ENCODE measurements at regions not wholly inside any gene's neighbourhood (a gene's known extent, or its start where the extent isn't known, plus 50 kb on each side); places are given as distances from the start of the nearest gene placed in this dataset.
"Not testable (repeated sequence)": the region's sequence is repeated elsewhere in the genome, so short reads cannot be mapped to it uniquely, and the experiment has no call there.

DNA sequence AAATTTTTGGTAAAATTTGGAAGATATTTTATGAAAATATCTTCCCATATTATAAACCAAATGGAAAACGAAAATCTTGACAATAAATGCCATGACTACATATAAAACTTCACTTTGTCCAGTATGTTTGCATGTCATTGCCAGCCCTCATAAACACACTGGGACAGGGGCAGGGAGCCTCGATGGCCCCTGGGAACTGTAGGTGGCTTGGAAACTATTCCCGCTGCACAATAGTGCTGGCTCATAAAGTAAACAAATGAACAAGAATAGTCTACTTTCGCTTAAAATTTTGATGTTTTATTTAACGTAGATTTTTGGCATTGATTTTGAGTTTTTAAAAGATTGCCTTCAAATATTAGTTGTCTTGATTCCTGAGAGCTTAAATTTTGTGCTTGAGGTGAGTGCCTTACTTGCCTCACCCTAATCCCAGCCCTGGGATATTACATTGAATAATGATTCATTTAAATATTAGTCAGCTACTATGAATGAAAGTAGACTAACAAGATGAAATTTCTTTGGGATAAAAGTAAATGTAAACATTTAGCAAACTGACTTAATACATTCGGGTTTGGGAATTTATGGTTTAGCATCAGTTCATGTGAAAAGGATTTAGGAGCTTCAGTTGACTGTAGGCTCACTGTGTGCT, 74.0 kb upstream of the PKP2 start (continued):
- TF ChIP-seq ESRRA (IDR thresholded peaks at IDR 0.05; ENCODE audit: borderline replicate concordance, low read length): no peak

DNA sequence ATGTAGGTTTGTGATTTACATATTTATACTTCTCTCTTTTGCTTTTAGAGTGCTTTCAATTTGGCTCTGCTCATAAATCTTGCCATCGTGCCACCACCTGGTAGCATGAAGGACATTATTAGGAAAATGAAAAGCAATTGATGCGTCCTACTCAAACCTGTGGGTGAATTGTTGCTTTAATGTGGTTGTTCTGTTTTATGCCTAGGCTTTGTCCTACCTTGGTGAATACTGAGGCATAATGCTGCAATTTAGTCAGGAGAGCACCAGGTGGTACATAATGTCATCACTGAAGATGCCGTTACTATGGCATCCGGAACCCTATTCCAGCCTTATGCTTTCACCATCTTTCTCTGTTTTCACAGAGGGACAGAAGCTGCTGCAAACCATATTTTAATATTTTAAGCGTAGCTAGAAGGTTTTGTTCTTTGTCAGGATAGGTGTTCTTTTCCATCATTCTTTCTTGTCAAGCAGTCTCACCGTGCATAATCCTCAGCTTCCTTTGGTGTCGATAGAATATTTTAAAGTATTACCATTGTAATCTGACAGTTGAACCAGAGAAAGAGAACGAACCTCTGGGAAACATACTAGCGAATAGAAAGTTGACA, 68.5 kb upstream of the PKP2 start:
- POLR2A ChIA-PET: no interaction called here
- TF ChIP-seq EHMT2 (IDR thresholded peaks at IDR 0.05; ENCODE audit: low read depth) (no peak), CBX2 (IDR thresholded peaks at IDR 0.05; ENCODE audit: borderline replicate concordance, low read depth) (no peak)
- TF ChIP-seq, protein P1, sequence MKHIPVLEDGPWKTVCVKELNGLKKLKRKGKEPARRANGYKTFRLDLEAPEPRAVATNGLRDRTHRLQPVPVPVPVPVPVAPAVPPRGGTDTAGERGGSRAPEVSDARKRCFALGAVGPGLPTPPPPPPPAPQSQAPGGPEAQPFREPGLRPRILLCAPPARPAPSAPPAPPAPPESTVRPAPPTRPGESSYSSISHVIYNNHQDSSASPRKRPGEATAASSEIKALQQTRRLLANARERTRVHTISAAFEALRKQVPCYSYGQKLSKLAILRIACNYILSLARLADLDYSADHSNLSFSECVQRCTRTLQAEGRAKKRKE (CRISPR knock-in tag; IDR thresholded peaks at IDR 0.05; ENCODE audit: low read depth): no peak
- CTCF ChIA-PET: no interaction called here
- H3K27ac ChIP-seq: no peak overlapping the region
- no peak overlapping the region for H3K4me3 ChIP-seq
- no peak overlapping the region for H3K4me2 ChIP-seq
- DNase-seq (ENCODE audit: low read depth in 1 of 2, low spot score in 1 of 2) (no peak), ATAC-seq (no peak), FAIRE-seq (no peak)
- WGBS (ENCODE audit: missing lambda C conversion rate): 43% methylated on average over 9 of the region's 9 CpGs
- H3K4me1 ChIP-seq: no peaks in the 10 kb centered on the region
- H3K9me3 ChIP-seq: no peaks in the 10 kb centered on the region

DNA sequence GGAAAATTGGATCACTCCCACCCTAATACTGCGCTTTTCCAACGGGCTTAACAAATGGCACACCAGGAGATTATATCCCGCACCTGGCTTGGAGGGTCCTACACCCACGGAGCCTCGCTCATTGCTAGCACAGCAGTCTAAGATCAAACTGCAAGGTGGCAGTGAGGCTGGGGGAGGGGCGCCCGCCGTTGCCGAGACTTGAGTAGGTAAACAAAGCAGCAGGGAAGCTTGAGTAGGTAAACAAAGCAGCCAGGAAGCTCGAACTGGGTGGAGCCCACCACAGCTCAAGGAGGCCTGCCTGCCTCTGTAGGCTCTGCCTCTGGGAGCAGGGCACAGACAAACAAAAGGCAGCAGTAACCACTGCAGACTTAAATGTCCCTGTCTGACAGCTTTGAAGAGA, 59.8 kb upstream of the PKP2 start:
- CTCF ChIA-PET, H3K4me1 ChIP-seq, FAIRE-seq, H3K4me3 ChIP-seq, H3K9me3 ChIP-seq, POLR2A ChIA-PET: not testable (repeated sequence)
- peak overlapping the region in 1 of 2 experiments; percentile 54; a peak in 1 of 6 replicates for H3K27ac ChIP-seq
- ATAC-seq (0 out of 6 replicates have a peak, but pooled peaks of 1 of the 2 experiments have one; percentile 23), DNase-seq (ENCODE audit: low read depth in 1 of 2, low spot score in 1 of 2) (peak in 1 of 2 experiments; percentile 42)
- 14% methylated on average over 10 of the region's 10 CpGs for WGBS (ENCODE audit: missing lambda C conversion rate)
- H3K4me2 ChIP-seq: peak overlapping the region; percentile 72

DNA sequence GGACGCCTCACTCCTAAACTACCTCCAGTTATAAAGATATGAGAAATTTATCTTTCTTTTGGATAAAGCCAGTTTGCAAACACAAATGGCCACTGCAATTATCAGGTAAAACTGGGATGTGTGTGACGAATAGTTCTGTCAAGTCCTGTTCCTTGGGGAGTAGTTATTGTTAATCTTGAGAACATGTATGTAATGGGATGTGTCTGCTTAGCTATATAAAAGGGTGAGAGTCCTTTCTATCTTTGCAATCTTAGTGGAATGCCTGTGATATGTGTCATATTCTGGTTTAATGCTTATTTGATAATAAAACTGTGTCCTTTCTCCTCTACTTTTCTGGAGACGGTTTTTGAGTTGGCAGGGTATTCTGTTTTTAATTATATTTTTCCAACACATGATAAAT, 56.1 kb upstream of the PKP2 start:
- no peak for DNase-seq (ENCODE audit: low read depth in 1 of 2, low spot score in 1 of 2)
- ChIA-PET POLR2A (no interaction called here), CTCF (no interaction called here)
- ATAC-seq: no peak
- no peak overlapping the region for H3K4me3 ChIP-seq
- peaks cover 4% of the 10 kb centered on the region; the same call in 1 of the 3 replicates for H3K4me1 ChIP-seq
- H3K4me2 ChIP-seq: no peak overlapping the region
- no peak overlapping the region for H3K27ac ChIP-seq
- FAIRE-seq: no peak
- H3K9me3 ChIP-seq: no peaks in the 10 kb centered on the region
- TF ChIP-seq FOSL2 (IDR thresholded peaks at IDR 0.05) (no peak), FOSL2 (CRISPR knock-in tag; IDR thresholded peaks at IDR 0.05) (no peak), RNF2 (IDR thresholded peaks at IDR 0.05; ENCODE audit: borderline replicate concordance, low read depth) (no peak), CHD2 (IDR thresholded peaks at IDR 0.05; ENCODE audit: low read length, partially characterized antibody) (no peak), HDAC2 (IDR thresholded peaks at IDR 0.05) (no peak), JUNB (IDR thresholded peaks at IDR 0.05) (no peak), MAFK (IDR thresholded peaks at IDR 0.05; ENCODE audit: partially characterized antibody) (no peak), RFX5 (IDR thresholded peaks at IDR 0.05) (no peak), HOXB5 (CRISPR knock-in tag; IDR thresholded peaks at IDR 0.05) (no peak), POLR2AphosphoS2 (conservative IDR thresholded peaks at IDR 0.05; ENCODE audit: low read length) (no peak), KDM1A (IDR thresholded peaks at IDR 0.05; ENCODE audit: low read depth) (no peak), FOXS1 (CRISPR knock-in tag; IDR thresholded peaks at IDR 0.05) (no peak), TP53 (CRISPR knock-in tag; IDR thresholded peaks at IDR 0.05) (no peak), NPAS2 (CRISPR knock-in tag; IDR thresholded peaks at IDR 0.05; ENCODE audit: borderline replicate concordance) (no peak), POLR2A (IDR thresholded peaks at IDR 0.05; ENCODE audit: low read length) (no peak)
- TF ChIP-seq, protein P2, sequence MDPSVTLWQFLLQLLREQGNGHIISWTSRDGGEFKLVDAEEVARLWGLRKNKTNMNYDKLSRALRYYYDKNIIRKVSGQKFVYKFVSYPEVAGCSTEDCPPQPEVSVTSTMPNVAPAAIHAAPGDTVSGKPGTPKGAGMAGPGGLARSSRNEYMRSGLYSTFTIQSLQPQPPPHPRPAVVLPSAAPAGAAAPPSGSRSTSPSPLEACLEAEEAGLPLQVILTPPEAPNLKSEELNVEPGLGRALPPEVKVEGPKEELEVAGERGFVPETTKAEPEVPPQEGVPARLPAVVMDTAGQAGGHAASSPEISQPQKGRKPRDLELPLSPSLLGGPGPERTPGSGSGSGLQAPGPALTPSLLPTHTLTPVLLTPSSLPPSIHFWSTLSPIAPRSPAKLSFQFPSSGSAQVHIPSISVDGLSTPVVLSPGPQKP (IDR thresholded peaks at IDR 0.05; ENCODE audit: low read depth, low read length): no peak
- TF ChIP-seq, protein P3, sequence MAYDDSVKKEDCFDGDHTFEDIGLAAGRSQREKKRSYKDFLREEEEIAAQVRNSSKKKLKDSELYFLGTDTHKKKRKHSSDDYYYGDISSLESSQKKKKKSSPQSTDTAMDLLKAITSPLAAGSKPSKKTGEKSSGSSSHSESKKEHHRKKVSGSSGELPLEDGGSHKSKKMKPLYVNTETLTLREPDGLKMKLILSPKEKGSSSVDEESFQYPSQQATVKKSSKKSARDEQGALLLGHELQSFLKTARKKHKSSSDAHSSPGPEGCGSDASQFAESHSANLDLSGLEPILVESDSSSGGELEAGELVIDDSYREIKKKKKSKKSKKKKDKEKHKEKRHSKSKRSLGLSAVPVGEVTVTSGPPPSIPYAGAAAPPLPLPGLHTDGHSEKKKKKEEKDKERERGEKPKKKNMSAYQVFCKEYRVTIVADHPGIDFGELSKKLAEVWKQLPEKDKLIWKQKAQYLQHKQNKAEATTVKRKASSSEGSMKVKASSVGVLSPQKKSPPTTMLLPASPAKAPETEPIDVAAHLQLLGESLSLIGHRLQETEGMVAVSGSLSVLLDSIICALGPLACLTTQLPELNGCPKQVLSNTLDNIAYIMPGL (CRISPR knock-in tag; IDR thresholded peaks at IDR 0.05; ENCODE audit: borderline replicate concordance): no peak
- TF ChIP-seq, protein P4, sequence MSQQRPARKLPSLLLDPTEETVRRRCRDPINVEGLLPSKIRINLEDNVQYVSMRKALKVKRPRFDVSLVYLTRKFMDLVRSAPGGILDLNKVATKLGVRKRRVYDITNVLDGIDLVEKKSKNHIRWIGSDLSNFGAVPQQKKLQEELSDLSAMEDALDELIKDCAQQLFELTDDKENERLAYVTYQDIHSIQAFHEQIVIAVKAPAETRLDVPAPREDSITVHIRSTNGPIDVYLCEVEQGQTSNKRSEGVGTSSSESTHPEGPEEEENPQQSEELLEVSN (IDR thresholded peaks at IDR 0.05; ENCODE audit: borderline replicate concordance, low read depth): no peak
- TF ChIP-seq, protein P5, sequence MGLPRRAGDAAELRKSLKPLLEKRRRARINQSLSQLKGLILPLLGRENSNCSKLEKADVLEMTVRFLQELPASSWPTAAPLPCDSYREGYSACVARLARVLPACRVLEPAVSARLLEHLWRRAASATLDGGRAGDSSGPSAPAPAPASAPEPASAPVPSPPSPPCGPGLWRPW (IDR thresholded peaks at IDR 0.05): no peak
- TF ChIP-seq, protein P6, sequence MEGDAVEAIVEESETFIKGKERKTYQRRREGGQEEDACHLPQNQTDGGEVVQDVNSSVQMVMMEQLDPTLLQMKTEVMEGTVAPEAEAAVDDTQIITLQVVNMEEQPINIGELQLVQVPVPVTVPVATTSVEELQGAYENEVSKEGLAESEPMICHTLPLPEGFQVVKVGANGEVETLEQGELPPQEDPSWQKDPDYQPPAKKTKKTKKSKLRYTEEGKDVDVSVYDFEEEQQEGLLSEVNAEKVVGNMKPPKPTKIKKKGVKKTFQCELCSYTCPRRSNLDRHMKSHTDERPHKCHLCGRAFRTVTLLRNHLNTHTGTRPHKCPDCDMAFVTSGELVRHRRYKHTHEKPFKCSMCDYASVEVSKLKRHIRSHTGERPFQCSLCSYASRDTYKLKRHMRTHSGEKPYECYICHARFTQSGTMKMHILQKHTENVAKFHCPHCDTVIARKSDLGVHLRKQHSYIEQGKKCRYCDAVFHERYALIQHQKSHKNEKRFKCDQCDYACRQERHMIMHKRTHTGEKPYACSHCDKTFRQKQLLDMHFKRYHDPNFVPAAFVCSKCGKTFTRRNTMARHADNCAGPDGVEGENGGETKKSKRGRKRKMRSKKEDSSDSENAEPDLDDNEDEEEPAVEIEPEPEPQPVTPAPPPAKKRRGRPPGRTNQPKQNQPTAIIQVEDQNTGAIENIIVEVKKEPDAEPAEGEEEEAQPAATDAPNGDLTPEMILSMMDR (IDR thresholded peaks at IDR 0.05): no peak
- 44% methylated on average over 3 of the region's 3 CpGs for WGBS (ENCODE audit: missing lambda C conversion rate)
